Spleen (tissue), 7 donors: ENCODE measurements at regions not wholly inside any gene's neighbourhood (a gene's known extent, or its start where the extent isn't known, plus 50 kb on each side); places are given as distances from the start of the nearest gene placed in this dataset.

Experiments
- POLR2A ChIP-seq, 3 donors: fragments of 450-650 bp; IDR thresholded peaks; one replicate each; pipeline ENCODE4 v1.5.1; 2017; ENCODE audit warnings: antibody characterized with exemption in 3 of 3, mild to moderate bottlenecking in 1 of 3
- POLR2AphosphoS5 ChIP-seq, 3 donors: sonication (generic); formaldehyde crosslinking; IDR thresholded peaks; one replicate each; pipeline ENCODE4 v1.5.1; 2017; ENCODE audit warnings: antibody characterized with exemption in 3 of 3
- TF ChIP-seq, protein P1 (sequence below), 11 experiments: fragments of 200-600 bp in 7 of 11; fragments of 450-650 bp in 4 of 11; sonication (generic) in 4 of 11; IDR thresholded peaks in 8 of 11; conservative IDR thresholded peaks in 3 of 11; 1 replicate in 7 of 11; 2 replicates in 4 of 11; pipeline versions ENCODE4 v1.4.0 to v1.8.0; 2016 to 2021; ENCODE audit warnings: antibody characterized with exemption in 11 of 11, inconsistent platforms in 4 of 11, mild to moderate bottlenecking in 1 of 11
- donor health status: DM: no; HTN: no; CAD: no; lungs with moderate emphysema.
- donor health status: DM: no; HTN: no; CAD: no.
- donor health status: DM: no; HTN: no; CAD: no.

DNA sequence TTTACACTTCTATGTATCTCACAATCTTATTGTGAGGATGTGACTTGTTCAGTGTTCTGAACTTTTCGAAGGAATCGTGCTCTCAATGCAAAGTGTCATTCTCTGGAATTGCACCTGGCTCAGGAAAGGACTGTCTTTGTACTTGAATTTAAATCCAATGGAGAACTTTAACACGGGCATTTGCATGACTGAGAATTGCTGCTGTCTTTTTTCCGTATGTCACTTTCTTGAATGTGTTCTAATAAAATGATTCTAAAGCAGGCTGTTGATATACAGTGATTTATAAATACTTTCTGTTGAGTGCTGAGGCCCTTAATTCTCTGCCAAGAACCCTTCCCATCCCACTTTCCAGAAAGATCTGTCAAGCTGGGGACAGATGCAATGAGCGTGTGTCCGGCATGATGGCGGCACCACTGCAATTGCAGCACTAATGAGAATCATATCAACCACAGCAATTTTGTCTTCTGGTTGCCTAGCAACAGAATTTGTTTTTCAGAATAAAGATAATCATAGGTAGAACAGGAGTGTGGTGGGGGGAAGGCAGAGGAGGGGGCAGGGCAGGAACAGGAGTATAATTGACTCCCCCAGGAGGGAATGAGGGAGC, 210.6 kb upstream of the UMPS start:
- TF ChIP-seq POLR2A (IDR thresholded peaks at IDR 0.05): no peak
- TF ChIP-seq, protein P1, sequence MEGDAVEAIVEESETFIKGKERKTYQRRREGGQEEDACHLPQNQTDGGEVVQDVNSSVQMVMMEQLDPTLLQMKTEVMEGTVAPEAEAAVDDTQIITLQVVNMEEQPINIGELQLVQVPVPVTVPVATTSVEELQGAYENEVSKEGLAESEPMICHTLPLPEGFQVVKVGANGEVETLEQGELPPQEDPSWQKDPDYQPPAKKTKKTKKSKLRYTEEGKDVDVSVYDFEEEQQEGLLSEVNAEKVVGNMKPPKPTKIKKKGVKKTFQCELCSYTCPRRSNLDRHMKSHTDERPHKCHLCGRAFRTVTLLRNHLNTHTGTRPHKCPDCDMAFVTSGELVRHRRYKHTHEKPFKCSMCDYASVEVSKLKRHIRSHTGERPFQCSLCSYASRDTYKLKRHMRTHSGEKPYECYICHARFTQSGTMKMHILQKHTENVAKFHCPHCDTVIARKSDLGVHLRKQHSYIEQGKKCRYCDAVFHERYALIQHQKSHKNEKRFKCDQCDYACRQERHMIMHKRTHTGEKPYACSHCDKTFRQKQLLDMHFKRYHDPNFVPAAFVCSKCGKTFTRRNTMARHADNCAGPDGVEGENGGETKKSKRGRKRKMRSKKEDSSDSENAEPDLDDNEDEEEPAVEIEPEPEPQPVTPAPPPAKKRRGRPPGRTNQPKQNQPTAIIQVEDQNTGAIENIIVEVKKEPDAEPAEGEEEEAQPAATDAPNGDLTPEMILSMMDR (IDR thresholded peaks at IDR 0.05 in 8 of 11, conservative IDR thresholded peaks at IDR 0.05 in 3 of 11): no peak
- no peak for TF ChIP-seq POLR2AphosphoS5 (IDR thresholded peaks at IDR 0.05)
